PFSK-1 (cell line): ENCODE measurements at regions not wholly inside any gene's neighbourhood (a gene's known extent, or its start where the extent isn't known, plus 50 kb on each side); places are given as distances from the start of the nearest gene placed in this dataset.

Experiments
- FOXP2 ChIP-seq: optimal IDR thresholded peaks from 2 replicates; pipeline ENCODE3; 2011; ENCODE audit warnings: borderline replicate concordance, control low read depth, inconsistent platforms; ENCODE audit not compliant: insufficient read depth; ENCODE audit errors: extremely low read length, extremely low read depth
- POLR2AphosphoS5 ChIP-seq: IDR thresholded peaks from 2 replicates; pipeline ENCODE4 v1.6.1; 2012; ENCODE audit warnings: low read depth, mild to moderate bottlenecking, control low read depth, low read length, moderate library complexity
- REST ChIP-seq, 2 experiments: IDR thresholded peaks; 2 replicates each; pipeline versions ENCODE4 v1.6.1 to v1.8.0; 2011 to 2012; ENCODE audit warnings: low read depth in 2 of 2, low read length in 2 of 2, control low read depth in 1 of 2, inconsistent platforms in 1 of 2, mild to moderate bottlenecking in 1 of 2, moderate library complexity in 1 of 2; ENCODE audit not compliant: insufficient read depth in 1 of 2
- SIN3A ChIP-seq: IDR thresholded peaks from 2 replicates; pipeline ENCODE4 v1.6.1; 2012; ENCODE audit warnings: mild to moderate bottlenecking, low read length, moderate library complexity, borderline replicate concordance; ENCODE audit not compliant: insufficient read depth
- TAF1 ChIP-seq: IDR thresholded peaks from 2 replicates; pipeline ENCODE4 v1.6.1; 2012; ENCODE audit warnings: low read length, control low read depth, borderline replicate concordance; ENCODE audit not compliant: insufficient read depth

GRCh38 chr4:158020176-158020575, 152.6 kb downstream of the GASK1B start:
- TF ChIP-seq FOXP2: peak; percentile 25
- no peak for TF ChIP-seq POLR2AphosphoS5

DNA sequence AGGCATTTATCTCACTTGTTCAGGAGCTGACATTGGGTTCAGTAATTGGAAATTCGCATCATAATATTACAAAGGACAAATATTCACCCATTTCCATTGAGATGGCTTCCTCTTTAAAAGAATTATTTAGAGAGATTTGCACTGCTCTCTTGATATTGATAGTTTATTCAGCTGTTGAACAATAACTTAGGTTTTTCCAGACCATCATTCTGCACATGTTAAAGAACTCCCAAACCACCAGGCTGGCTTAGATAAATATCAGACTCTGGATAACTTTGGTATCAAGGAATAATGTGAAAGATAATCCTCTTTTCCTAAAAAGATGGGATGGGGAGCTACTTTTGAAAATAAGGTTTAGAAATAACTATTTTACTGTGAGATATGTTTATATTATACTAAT, 154.0 kb downstream of the GASK1B start:
- TF ChIP-seq POLR2AphosphoS5: no peak
- TF ChIP-seq REST (IDR thresholded peaks at IDR 0.05; ENCODE audit: insufficient read depth in 1 of 2, low read depth in 2 of 2, low read length in 2 of 2): no peak
- TF ChIP-seq TAF1: no peak
- no peak for TF ChIP-seq FOXP2
- no peak for TF ChIP-seq SIN3A

GRCh38 chr4:158018221-158018830, 154.5 kb downstream of the GASK1B start:
- TF ChIP-seq SIN3A (no peak), FOXP2 (no peak), POLR2AphosphoS5 (no peak), REST (IDR thresholded peaks at IDR 0.05; ENCODE audit: insufficient read depth in 1 of 2, low read depth in 2 of 2, low read length in 2 of 2) (no peak), TAF1 (no peak)

- no peak for TF ChIP-seq TAF1
- no peak for TF ChIP-seq SIN3A
- no peak for TF ChIP-seq FOXP2
- no peak for TF ChIP-seq POLR2AphosphoS5
- no peak for TF ChIP-seq REST (IDR thresholded peaks at IDR 0.05; ENCODE audit: insufficient read depth in 1 of 2, low read depth in 2 of 2, low read length in 2 of 2)
These were observed 156.3 kb downstream of the GASK1B start for GRCh38 chr4:158016511-158016910.

GRCh38 chr4:158015241-158015640, 157.6 kb downstream of the GASK1B start:
- TF ChIP-seq REST (IDR thresholded peaks at IDR 0.05; ENCODE audit: insufficient read depth in 1 of 2, low read depth in 2 of 2, low read length in 2 of 2) (no peak), SIN3A (no peak), TAF1 (no peak), POLR2AphosphoS5 (no peak), FOXP2 (no peak)
